ENCODE measurements at regions not wholly inside any gene's neighbourhood (a gene's known extent, or its start where the extent isn't known, plus 50 kb on each side); places are given as distances from the start of the nearest gene placed in this dataset.
"Not testable (repeated sequence)": the region's sequence is repeated elsewhere in the genome, so short reads cannot be mapped to it uniquely, and the experiment has no call there.

GRCh38 chr6:80974579-80974978 lies 777.9 kb downstream of the TENT5A start:
- DNase-seq = no peak

GRCh38 chr6:80969439-80969838 lies 783.0 kb downstream of the TENT5A start:
- DNase-seq = no peak

GRCh38 chr6:80967609-80968008 lies 784.9 kb downstream of the TENT5A start:
- DNase-seq = no peak

- DNase-seq = no peak
These were observed 790.1 kb downstream of the TENT5A start for GRCh38 chr6:80962382-80962781.

GRCh38 chr6:80961166-80961565 lies 791.3 kb downstream of the TENT5A start:
- no peak for DNase-seq

- DNase-seq = no peak
These were observed 793.4 kb downstream of the TENT5A start for GRCh38 chr6:80959034-80959433.

GRCh38 chr6:80956898-80957297 lies 795.6 kb downstream of the TENT5A start:
- DNase-seq = no peak

GRCh38 chr6:80952479-80952878 lies 800.0 kb downstream of the TENT5A start:
- DNase-seq = not testable (repeated sequence)

- DNase-seq = no peak
These were observed 806.1 kb downstream of the TENT5A start for GRCh38 chr6:80946402-80946801.

GRCh38 chr6:80942911-80943310 lies 809.6 kb downstream of the TENT5A start:
- DNase-seq = no peak

- no peak for DNase-seq
These were observed 811.5 kb downstream of the TENT5A start for GRCh38 chr6:80940976-80941375.

GRCh38 chr6:80940571-80940970 lies 811.9 kb downstream of the TENT5A start:
- DNase-seq = no peak

GRCh38 chr6:80939898-80940297 lies 812.6 kb downstream of the TENT5A start:
- no peak for DNase-seq

GRCh38 chr6:80939480-80939879 lies 813.0 kb downstream of the TENT5A start:
- DNase-seq = no peak

GRCh38 chr6:80938131-80938530 lies 814.4 kb downstream of the TENT5A start:
- no peak for DNase-seq

- DNase-seq = no peak
These were observed 820.1 kb downstream of the TENT5A start for GRCh38 chr6:80932359-80932758.

GRCh38 chr6:80930376-80930775 lies 822.1 kb downstream of the TENT5A start:
- DNase-seq = no peak

GRCh38 chr6:80923816-80924215 lies 817.3 kb downstream of the BCKDHB start:
- DNase-seq = no peak

GRCh38 chr6:80922916-80923455 lies 816.5 kb downstream of the BCKDHB start:
- no peak for DNase-seq

GRCh38 chr6:80921861-80922460 lies 815.5 kb downstream of the BCKDHB start:
- DNase-seq = no peak

GRCh38 chr6:80907831-80908230 lies 801.4 kb downstream of the BCKDHB start:
- no peak for DNase-seq

GRCh38 chr6:80903711-80904110 lies 797.2 kb downstream of the BCKDHB start:
- DNase-seq = no peak

GRCh38 chr6:80886475-80886874 lies 780.0 kb downstream of the BCKDHB start:
- no peak for DNase-seq

GRCh38 chr6:80872951-80873308 lies 766.5 kb downstream of the BCKDHB start:
- DNase-seq = no peak

- no peak for DNase-seq
These were observed 765.9 kb downstream of the BCKDHB start for GRCh38 chr6:80872199-80872950.
